ENCODE measurements at regions not wholly inside any gene's neighbourhood (a gene's known extent, or its start where the extent isn't known, plus 50 kb on each side); places are given as distances from the start of the nearest gene placed in this dataset.
"Not testable (repeated sequence)": the region's sequence is repeated elsewhere in the genome, so short reads cannot be mapped to it uniquely, and the experiment has no call there.

DNA sequence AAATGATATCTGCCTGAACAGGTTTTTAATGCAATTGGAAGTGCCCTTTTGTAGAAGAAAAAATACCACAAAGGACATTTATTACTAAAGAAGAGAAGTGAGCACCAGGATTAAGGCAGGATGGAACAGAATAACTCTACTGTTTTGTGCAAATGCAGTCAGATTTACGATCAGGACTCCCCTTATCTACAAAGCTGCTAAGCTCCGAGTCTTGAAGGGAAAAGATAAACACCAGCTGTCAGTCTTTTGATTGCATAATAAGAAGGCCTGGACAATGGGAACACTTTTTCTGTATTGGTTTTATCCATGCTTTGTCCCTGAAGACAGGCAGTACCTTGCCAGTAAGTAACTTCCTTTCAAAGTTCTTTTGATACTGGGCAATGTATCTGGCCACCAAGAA is 797.9 kb upstream of the SLC35B3 start:
- DNase-seq: no peak

DNA sequence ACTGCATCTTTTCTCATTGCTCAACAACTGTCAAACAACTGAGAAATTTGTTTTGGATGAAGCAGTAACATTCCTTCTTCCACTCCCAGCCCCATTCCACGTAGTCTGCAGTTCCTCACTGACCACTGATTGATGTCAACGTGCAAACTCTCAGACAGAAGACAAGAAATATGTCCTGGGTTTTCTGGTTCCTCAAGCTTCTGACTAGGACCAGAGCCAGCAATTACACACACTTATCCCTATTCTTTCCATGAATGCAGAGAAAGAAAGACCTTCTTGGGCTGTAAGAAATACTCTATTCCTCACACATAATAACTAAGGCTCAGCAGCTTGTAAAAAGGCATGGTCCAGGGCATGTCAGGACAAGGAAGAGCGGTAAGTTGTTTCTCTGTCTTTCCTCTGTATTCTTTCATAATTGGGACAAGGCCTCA is 790.1 kb upstream of the SLC35B3 start:
- no peak for DNase-seq

DNA sequence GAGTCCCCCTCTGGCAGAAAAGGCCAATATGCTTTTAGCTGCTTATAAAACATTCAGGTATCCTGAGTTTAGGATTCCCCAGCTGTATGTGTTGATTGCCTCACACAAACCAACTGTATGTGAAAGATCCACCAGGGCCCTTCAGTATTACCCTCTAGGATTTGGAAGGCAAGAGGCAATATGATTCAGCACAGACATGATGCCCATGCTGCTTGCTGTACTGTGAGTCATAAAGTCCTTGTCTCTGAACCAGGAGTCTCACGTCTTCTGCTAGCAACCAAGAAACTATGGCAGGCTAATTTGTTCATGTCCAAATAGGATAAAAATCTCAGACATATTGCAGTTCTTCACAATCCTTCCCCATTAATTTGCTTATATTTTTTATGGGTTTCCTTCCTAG is 789.2 kb upstream of the SLC35B3 start:
- no peak for DNase-seq

DNA sequence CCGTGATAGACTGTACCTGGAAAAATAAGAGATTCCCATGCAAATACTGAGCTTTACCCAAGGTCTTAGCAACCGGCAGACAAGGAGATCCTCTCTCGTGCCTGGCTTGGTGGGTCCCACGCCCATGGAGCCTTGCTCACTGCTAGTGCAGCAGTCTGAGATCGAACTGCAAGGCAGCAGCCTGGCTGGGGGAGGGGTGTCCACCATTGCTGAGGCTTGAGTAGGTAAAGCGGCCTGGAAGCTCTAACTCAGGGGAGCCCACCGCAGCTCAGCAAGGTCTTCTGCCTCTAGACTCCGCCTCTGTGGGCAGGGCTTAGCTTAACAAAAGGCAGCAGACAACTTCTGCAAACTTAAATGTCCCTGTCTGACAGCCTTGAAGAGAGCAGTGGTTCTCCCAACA is 778.4 kb upstream of the SLC35B3 start:
- DNase-seq: not testable (repeated sequence)

DNA sequence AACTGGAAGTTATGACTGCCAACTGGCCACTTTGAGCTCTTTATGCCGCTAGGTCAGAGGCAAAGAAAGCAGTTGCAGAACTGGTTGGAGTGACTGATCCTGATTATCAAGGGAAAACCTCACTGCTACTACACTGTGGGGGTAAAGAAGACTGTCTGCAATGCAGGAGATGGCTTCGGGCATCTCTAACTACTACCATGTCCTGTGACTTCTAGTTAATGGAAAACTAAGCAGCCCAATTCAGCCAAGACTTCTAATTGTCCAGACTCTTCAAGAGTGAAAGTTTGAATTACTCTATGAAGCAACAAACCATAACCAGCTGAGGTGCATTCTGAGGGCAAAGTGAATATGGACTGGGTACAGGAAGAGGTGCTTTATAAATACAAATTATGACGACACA is 773.6 kb upstream of the SLC35B3 start:
- no peak for DNase-seq

DNA sequence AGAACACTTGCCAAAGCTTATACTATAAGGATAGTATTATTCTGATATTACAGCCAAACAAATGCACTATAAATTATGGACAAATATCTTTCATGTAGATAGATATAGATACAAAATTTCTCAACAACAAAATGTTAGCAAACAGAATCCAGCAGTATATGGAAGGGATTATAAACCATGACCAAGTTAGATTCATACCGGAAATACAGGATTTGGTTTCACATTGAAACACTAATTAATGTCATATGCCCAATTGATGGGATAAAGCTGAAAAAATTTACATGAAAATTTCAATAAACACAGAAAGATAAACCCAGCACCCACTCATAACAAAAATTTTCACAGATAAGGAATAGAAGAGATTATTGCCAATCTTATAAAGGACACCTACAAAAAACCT is 770.3 kb upstream of the SLC35B3 start:
- no peak for DNase-seq

DNA sequence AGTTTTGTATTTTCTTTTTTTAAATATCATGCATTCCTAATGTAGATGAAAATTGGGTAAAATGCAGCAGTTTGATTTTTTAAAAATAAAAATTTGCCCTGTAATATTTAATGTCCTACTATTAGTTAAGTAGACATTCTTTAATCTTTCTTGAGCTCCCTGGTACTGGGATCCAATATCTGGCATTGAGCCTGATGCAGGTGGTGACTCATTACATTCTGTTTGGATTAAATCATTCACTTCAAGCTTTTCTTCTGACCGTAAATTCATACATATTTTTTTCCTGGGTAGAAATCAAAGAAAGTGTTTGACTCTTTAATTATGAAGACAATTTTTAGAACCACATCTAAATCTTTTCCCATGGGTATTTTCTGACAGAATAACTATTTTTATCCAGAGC is 768.8 kb upstream of the SLC35B3 start:
- no peak for DNase-seq

DNA sequence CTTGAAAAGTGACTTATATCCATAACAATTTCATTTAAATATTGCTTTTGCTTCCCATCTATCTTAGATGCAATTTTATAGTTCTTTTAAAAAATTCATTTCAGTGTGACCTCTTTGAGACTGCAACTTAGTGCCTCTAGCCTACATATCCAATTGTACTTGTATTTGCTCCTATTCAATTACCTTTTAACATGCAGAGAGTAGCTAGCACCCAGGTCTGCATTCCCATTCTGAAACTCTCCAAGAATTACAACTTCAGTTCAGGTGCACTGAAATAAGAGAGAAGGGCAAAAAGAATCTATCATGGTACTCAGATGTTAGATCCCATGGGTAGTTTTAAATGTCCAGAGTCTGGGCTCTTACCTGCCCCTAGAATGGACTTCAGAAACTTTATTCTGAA is 765.4 kb upstream of the SLC35B3 start:
- no peak for DNase-seq

DNA sequence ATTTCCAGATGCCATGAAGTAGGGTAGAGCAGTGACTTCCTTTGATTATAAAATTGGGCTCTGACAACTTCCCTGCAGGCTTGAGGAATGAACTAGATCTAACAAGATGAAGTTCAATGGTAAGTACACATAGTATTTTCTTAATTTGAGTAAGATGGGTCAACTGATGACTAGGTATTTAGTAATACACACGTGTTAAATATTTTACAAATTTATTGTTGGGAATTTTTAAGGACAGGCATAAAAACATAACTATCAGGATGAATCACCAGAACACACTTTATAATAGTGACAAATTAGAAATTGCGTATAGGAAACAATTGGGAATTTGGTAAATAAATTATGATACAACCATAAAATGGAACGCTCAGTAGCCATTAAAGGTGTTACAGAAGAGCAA is 762.4 kb upstream of the SLC35B3 start:
- DNase-seq: no peak

DNA sequence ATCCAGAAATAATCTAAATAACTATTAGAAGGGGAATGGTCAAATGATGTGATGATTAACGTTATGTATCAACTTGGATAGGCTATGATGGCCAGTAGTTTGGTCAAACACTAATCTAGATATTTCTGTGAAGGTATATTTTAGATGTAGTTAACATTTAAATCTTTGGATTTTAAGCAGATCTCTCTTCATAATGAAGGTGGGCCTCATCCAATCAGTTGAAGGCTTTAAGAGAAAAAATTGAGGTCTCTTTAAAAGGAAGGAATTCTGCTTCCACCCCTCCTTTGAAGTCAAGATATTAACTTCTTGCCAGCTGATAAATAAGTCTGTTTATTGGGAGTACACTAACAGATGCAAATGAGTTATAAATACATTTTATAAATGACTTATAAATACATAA is 760.0 kb upstream of the SLC35B3 start:
- DNase-seq: no peak

DNA sequence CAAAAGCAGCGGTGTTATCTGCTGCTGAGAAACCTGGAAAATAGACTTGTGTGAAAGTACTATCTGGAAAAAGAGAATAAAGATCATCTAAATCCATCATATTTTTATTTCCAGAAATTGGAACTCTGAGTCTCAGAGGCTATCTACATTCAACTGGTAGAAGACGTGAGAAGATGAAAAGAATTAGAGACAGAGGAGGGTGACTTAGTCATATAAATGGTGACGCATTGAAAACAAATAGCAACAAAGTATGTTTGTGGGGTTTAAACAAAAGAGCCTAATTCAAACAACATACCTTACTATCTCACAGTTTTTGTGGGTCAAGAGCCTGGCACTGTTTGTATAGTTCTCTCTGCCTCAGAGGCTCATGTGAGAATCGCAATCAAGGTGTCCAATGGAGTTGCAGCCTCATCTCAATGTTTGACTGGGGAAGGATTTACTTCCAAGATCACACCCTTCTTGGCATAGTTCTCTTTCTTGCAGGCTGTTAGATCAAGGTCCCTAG is 757.1 kb upstream of the SLC35B3 start:
- DNase-seq: no peak

DNA sequence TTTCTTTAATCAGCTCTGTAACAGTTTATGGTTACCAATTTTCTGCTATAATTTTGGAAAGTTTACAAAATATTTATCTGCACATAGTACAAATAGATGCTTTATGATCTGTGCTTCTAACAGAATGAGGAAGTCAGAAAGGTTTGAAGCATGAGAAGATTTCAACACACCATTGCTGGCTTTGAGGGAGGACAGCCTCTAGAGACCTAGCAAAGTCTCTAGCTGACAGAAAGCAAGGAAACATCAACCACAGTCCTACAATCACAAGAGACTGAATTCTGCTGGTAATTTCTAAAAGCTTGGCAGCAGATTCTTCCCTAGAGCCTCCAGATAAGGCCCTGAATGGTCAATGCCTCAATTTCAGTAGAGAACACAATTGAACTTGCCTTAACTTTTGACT is 750.8 kb upstream of the SLC35B3 start:
- DNase-seq: no peak

DNA sequence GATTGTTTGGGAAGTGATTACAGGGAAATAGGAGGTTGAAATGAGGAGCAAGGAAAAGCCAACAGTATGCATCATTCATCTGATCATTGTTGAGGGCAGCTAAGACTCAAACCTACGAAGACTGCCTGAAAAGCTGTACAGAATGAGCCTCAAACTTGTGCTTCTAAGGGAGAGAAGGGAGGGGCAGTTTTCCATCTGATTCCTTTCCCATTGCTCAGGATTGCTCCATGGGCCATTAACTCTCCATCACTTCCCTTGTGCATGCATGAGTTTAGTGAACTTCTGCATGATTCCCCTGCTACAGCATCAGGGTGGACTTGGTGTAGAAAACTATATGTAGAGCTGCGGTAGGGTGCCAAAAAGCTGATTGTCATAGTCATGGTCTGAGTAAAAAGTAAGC is 742.7 kb upstream of the SLC35B3 start:
- DNase-seq: no peak

DNA sequence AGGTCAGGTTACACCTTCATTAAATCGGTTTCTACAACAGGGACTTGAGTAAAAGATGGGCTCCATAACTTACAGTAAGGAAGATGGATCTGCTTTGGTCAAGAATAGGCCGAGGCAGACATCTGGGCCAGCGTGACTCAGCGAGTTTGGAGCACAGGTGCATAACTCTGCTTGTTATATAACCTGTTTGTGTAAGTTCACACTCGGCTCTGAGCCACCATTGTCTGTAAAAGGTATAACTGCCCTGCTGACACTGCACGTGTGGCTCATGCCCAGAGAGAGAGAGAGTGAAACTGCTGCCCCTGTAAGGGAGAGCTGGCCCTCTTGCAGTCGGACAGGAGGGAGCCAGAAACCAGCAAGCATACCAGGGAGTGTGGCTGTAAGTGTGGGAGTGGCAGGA is 737.9 kb upstream of the SLC35B3 start:
- DNase-seq: no peak

DNA sequence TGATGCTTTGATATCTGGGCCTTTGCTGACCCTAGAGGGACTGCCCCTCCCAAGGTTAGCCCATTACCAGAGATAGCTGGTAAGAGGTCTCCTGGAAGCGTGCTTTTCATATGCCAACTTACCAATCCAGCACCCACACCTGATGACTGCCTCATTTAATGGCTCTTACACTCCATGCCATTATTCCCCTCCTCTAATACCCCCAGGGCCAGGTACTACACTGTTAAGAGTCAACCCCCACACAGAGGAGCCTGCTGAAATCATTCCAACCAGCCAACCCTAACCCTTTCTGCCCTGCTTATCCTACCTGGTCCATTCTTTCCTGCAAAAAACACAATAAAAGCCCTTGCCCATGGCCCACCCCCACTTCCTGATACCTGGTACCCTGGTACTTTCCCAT is 736.8 kb upstream of the SLC35B3 start:
- no peak for DNase-seq

DNA sequence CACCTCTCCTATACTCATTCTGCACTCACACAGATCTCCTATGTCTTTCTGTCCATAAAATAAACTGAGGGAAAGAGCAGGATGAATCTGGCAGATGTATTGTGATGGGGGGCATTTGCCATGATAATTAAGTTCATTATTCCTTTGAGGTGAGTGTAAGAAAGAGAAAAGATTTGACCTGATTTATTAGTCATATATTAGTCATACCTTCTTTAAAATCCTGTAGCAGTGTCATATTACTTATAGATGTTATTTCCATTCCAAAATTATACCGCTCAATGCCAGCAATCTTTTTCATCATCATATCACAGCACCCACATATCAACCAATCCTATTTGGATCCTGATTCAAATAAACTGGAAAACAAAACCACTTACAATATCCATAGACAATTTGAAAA is 733.3 kb upstream of the SLC35B3 start:
- no peak for DNase-seq

DNA sequence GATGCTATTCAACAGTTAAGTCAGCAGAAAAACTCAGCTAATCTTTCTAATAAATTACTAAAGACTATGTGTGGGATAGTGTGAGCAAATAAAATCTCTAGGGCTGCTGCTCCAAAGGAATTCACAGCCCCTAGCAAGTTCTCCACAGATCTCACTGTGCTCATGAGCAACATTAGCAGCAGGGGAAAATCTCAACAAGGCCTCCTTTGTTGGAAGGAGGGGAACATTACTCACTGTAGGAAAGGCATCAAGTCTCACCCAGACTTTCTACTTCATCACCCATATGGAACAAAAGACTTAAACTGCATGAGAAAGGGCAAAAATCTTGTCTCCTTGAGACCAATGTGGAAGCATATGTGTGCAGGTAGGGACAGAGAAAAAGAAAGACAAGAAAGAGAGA is 726.4 kb upstream of the SLC35B3 start:
- DNase-seq: no peak

DNA sequence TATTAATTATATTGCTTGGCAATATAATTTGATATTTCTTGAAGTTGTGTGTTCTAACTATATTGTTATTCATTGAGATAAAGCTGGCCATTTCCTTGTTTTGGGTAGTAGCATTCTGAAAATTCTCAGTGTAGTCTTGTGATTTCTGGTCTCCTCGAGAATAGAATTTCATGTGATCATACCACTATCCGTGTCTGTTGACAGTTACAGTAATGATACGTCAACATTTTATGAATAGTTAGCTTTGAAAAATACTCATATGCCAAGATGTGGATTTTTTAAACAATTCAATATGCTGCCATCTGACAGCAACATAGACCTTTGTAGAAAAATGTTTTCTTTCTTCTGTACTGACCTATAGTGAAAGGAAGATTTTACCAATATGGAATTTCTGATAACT is 723.7 kb upstream of the SLC35B3 start:
- no peak for DNase-seq

DNA sequence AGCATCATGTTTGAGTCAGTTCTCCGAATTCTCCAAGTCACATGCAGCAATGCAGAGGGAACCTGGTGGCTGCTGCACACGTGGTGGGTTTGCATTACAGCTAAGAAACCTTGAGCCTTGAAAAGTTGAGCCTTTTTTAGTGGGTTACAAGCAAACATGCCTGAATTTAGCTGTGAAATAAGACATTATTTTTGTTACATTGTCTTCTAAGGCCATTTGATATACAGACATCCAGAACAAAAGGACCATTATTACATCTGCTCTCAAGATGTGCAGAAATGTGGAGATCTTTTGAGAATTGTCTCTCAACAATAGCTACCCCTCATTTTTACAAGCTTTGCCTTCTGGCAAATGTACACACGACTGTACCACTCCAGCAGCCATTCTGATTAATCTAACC is 720.5 kb upstream of the SLC35B3 start:
- DNase-seq: no peak

DNA sequence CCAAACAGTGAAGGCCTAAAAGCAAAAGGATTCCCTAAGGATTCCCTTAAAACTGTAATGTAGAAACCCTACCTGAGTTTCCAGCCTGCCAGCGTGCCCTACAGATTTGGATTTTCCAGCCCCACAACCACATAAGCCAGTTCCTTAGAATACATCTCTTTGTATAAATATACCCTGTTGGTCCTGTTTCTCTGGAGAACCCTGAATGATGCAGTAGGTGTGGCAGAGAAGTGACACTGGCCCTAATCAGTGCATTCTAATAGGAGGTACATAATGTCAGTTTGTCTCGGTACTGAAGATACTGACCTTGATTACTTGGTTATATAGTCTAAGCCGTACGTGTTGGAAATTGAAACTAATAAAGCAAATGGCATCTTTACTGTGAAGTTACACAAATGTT is 707.8 kb upstream of the SLC35B3 start:
- DNase-seq: no peak

DNA sequence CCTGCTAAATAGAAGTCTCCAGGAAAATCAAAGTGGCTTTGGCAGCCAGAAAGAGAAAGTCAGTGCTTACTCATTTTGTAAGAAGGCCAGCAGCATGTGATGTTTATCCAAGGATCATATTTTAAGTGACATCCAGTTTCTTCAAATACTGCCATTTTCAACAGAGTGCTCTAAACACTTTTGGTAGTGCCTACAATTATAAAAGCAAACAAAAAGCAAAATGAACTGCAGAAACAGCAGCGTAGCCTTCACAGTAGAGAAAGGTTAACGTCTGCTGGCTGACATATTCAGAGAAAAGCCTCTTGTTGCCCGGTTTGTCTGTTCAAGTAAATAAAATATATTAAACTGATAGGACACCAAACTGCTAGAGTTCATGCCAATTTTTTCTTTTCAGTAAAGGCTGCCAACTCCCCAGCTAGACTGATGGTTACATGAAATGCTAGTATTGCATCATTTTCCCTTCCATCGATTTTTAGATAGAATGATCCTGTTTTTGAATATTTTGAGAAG is 705.7 kb upstream of the SLC35B3 start:
- no peak for DNase-seq

DNA sequence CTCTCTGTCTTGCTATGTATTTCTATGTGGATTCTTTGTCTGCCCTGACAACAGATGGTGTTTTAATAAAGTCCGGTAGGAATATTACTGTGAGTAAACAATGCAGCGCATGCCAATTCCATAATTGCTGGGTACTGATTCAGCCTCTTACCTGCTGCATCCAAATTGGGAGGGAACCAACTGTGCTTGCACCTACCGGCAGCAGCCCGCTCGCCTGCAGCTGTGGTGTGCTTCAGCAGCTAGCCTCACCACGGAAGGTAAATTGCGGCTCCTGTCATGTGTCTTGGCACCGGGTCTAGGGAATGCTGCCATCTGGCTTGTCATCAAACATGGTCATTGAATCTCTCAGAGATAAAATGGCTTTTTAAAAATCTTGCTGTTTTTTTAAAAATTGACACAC is 704.8 kb upstream of the SLC35B3 start:
- no peak for DNase-seq

DNA sequence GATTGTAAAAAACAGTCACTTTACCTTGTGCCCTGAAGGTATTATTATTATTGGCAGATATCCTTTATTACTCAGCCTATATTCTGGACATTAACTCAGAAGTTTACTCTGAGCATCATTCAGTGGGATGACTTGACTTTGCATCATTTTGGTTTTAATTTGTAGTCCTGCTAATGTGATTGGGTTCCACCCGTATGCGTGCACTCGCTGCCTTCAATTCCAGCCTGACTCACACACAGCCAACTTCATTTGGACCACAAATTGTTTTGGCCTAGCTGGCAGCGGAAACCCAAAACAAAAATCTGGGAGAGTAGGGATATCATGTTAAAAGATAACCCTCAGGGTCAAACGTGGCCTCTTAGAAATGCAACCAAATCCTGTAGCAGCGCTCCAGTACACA is 704.4 kb upstream of the SLC35B3 start:
- DNase-seq: no peak

DNA sequence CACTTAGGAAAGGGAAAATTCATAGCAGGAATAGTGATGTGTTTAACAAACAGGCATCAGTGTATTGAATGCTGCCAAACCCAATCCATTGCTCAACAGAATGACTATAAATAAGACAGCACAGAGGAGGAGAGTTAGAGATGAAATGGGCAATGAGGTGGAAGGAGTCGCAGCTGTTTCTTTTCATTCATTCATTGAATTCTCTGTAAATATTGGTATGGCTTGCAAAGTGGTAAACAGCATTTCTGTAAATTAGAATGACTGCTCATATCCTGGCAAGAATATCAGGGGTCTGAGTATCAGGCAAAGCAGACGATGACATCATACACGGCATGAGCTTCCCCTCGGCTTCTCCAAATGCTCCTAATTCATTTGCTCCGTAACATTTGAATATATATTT is 703.6 kb upstream of the SLC35B3 start:
- DNase-seq: no peak

DNA sequence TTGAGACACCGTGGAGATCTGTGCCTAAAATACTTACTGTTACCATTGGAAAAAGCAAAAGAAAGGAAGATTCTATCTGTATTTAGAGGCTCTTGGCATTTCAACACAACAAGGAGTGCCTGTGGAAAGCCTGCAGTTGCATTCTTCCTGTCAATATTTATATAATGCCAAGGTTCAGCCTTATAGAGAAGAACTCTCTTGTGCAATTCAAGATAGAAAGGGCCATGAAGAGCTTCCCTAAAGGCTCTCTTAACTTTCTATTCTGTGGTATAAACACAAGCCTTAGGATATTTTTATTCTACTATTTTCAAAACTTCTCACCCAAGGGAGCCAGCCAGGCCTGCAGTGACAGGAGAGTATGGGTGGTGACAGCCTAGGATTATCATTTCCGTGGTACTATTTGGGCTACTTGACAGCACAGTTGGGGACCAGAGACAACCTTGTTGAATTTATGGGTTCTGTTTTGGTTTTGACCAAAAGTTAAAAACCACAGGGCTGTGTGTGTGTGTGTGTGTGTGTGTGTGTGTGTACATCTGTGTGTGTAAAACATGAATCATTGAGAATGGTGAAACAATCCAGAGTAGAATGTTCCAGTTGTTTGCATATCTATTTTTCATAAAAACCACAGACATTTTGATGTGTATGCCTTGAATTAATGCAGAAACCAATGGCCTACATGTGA is 700.9 kb upstream of the SLC35B3 start:
- DNase-seq: no peak

Data from stimulated activated CD4-positive, alpha-beta T cell treated with anti-CD3 and anti-CD28 coated beads, Interleukin-2, amount 100 ng/mL, for 24 hours (primary cell).